GM23338 (cell line): ENCODE measurements at regions not wholly inside any gene's neighbourhood (a gene's known extent, or its start where the extent isn't known, plus 50 kb on each side); places are given as distances from the start of the nearest gene placed in this dataset.

Experiments
- ATAC-seq: fragments of 200-7000 bp; cut with Tn5 transposase; 3 replicates; pipeline ENCODE4 v1.9.1; 2020
- DNase-seq: peaks from one replicate; pipeline ENCODE4 v3.0.0-alpha.2; 2015; ENCODE audit warnings: low spot score
- H2AFZ ChIP-seq: fragments of 200-600 bp; sonication (generic); 2 replicates; pipeline ENCODE4 v1.8.0; 2016; ENCODE audit warnings: antibody characterized with exemption, mild to moderate bottlenecking, moderate library complexity
- H3F3A ChIP-seq: fragments of 200-600 bp; sonication (generic); replicated peaks from 2 replicates; pipeline ENCODE4 v1.8.0; 2017; ENCODE audit warnings: antibody characterized with exemption, mixed run types, low read depth
- H3K27ac ChIP-seq: fragments of 200-600 bp; sonication (generic); 2 replicates; pipeline ENCODE4 v1.6.1; 2016; ENCODE audit warnings: low read depth
- H3K27me3 ChIP-seq: fragments of 200-600 bp; sonication (generic); 2 replicates; pipeline ENCODE4 v1.8.0; 2016; ENCODE audit warnings: mild to moderate bottlenecking, mixed run types, moderate library complexity; ENCODE audit not compliant: insufficient read depth
- H3K36me3 ChIP-seq: fragments of 200-600 bp; sonication (generic); 2 replicates; pipeline ENCODE4 v1.8.0; 2016; ENCODE audit warnings: mild to moderate bottlenecking; ENCODE audit not compliant: insufficient read depth
- H3K4me1 ChIP-seq: fragments of 200-600 bp; sonication (generic); 2 replicates; pipeline ENCODE4 v1.8.0; 2016; ENCODE audit warnings: mild to moderate bottlenecking, moderate library complexity; ENCODE audit not compliant: insufficient read depth
- H3K4me2 ChIP-seq: fragments of 200-600 bp; sonication (generic); 2 replicates; pipeline ENCODE4 v1.7.1; 2017; ENCODE audit warnings: mixed run types
- H3K4me3 ChIP-seq: fragments of 200-600 bp; sonication (generic); 2 replicates; pipeline ENCODE4 v1.6.1; 2016; ENCODE audit warnings: mixed run types
- H3K79me2 ChIP-seq: fragments of 200-600 bp; sonication (generic); replicated peaks from 2 replicates; pipeline ENCODE4 v1.8.0; 2017; ENCODE audit warnings: mild to moderate bottlenecking; ENCODE audit not compliant: insufficient read depth
- H3K9me2 ChIP-seq: fragments of 200-600 bp; sonication (generic); 2 replicates; pipeline ENCODE4 v1.8.0; 2017; ENCODE audit not compliant: insufficient read depth
- H4K20me1 ChIP-seq: fragments of 200-600 bp; sonication (generic); replicated peaks from 2 replicates; pipeline ENCODE4 v1.8.0; 2017; ENCODE audit warnings: mild to moderate bottlenecking; ENCODE audit not compliant: insufficient read depth
- H3K27ac Mint-ChIP-seq: 2 replicates; pipeline ENCODE4 v1.8.0; 2020; ENCODE audit warnings: inconsistent platforms, mild to moderate bottlenecking, moderate library complexity, mixed read lengths
- H3K27me3 Mint-ChIP-seq: 3 replicates; pipeline ENCODE4 v1.8.0; 2022; ENCODE audit warnings: low read depth, mild to moderate bottlenecking, moderate library complexity, mixed read lengths, inconsistent platforms; ENCODE audit not compliant: insufficient read depth, poor library complexity
- H3K36me3 Mint-ChIP-seq: 3 replicates; pipeline ENCODE4 v1.8.0; 2021; ENCODE audit warnings: low read depth, mild to moderate bottlenecking, inconsistent platforms, moderate library complexity, mixed read lengths
- H3K4me1 Mint-ChIP-seq: 3 replicates; pipeline ENCODE4 v1.8.0; 2020; ENCODE audit warnings: mild to moderate bottlenecking, inconsistent platforms, mixed read lengths
- H3K4me3 Mint-ChIP-seq: 3 replicates; pipeline ENCODE4 v1.8.0; 2021; ENCODE audit warnings: moderate library complexity, mild to moderate bottlenecking, inconsistent platforms, mixed read lengths
- H3K9me3 Mint-ChIP-seq: 3 replicates; pipeline ENCODE4 v1.8.0; 2020; ENCODE audit warnings: moderate library complexity, mild to moderate bottlenecking, inconsistent platforms, mixed read lengths
- CTCF ChIP-seq, 2 experiments: fragments of 200-600 bp in 1 of 2; sonication (generic) in 1 of 2; conservative IDR thresholded peaks; 2 replicates each; pipeline versions ENCODE4 v1.5.1 to v1.6.1; 2016 to 2017; ENCODE audit warnings: antibody characterized with exemption in 2 of 2, low read depth in 2 of 2, mild to moderate bottlenecking in 2 of 2, moderate library complexity in 1 of 2
- EZH2 ChIP-seq: fragments of 200-600 bp; sonication (generic); IDR thresholded peaks from one replicate; pipeline ENCODE4 v1.8.0; 2017; ENCODE audit warnings: antibody characterized with exemption, mild to moderate bottlenecking, low read depth; ENCODE audit not compliant: unreplicated experiment
- EZH2phosphoT487 ChIP-seq: fragments of 200-600 bp; sonication (generic); IDR thresholded peaks from one replicate; pipeline ENCODE4 v1.8.1; 2018; ENCODE audit warnings: antibody characterized with exemption; ENCODE audit not compliant: unreplicated experiment
- JUNB ChIP-seq: IDR thresholded peaks from one replicate; pipeline ENCODE4 v1.6.1; 2016; ENCODE audit warnings: antibody characterized with exemption; ENCODE audit not compliant: unreplicated experiment
- NANOG ChIP-seq: IDR thresholded peaks from 2 replicates; pipeline ENCODE4 v1.6.1; 2016; ENCODE audit warnings: antibody characterized with exemption, borderline replicate concordance
- POLR2AphosphoS5 ChIP-seq: IDR thresholded peaks from 2 replicates; pipeline ENCODE4 v1.6.1; 2016; ENCODE audit warnings: antibody characterized with exemption, low read depth
- REST ChIP-seq: IDR thresholded peaks from one replicate; pipeline ENCODE4 v1.6.1; 2018; ENCODE audit warnings: antibody characterized with exemption; ENCODE audit not compliant: unreplicated experiment
- STAT1 ChIP-seq: IDR thresholded peaks from one replicate; pipeline ENCODE4 v1.6.1; 2016; ENCODE audit warnings: antibody characterized with exemption; ENCODE audit not compliant: unreplicated experiment
- ZNF114 ChIP-seq: fragments of 250-450 bp; sonication (Bioruptor Pico); IDR thresholded peaks from 2 replicates; pipeline ENCODE4 v1.5.0; 2020; ENCODE audit warnings: mild to moderate bottlenecking, moderate library complexity

- H3K27ac ChIP-seq = no peak overlapping the region
- DNase-seq (no peak), ATAC-seq (no peak)
- H3K4me2 ChIP-seq = no peak overlapping the region
- H3K79me2 ChIP-seq = no peaks in the 10 kb centered on the region
- no peak overlapping the region for H2AFZ ChIP-seq
- H3K9me2 ChIP-seq = no peaks in the 10 kb centered on the region
- H4K20me1 ChIP-seq = no peaks in the 10 kb centered on the region
- H3K4me3 Mint-ChIP-seq = no peak overlapping the region
- no peaks in the 10 kb centered on the region for H3K4me1 Mint-ChIP-seq
- no peak overlapping the region for H3K4me3 ChIP-seq
- no peaks in the 10 kb centered on the region for H3K36me3 Mint-ChIP-seq
- H3K27ac Mint-ChIP-seq = no peak overlapping the region
- no peaks in the 10 kb centered on the region for H3K27me3 Mint-ChIP-seq
- no peaks in the 10 kb centered on the region for H3F3A ChIP-seq
- TF ChIP-seq NANOG = no peak
- no peak for TF ChIP-seq ZNF114 (CRISPR knock-in tag)
- no peak for TF ChIP-seq EZH2phosphoT487
- TF ChIP-seq CTCF (conservative IDR thresholded peaks at IDR 0.05; ENCODE audit: low read depth in 2 of 2) = no peak
- TF ChIP-seq JUNB = no peak
- TF ChIP-seq STAT1 = no peak
- no peaks in the 10 kb centered on the region for H3K4me1 ChIP-seq
- no peaks in the 10 kb centered on the region for H3K27me3 ChIP-seq
- H3K36me3 ChIP-seq = no peaks in the 10 kb centered on the region
- H3K9me3 Mint-ChIP-seq = no peaks in the 10 kb centered on the region
These were observed 398.5 kb upstream of the FIGN start for GRCh38 chr2:164134336-164134735.

GRCh38 chr2:164127971-164128527, 392.2 kb upstream of the FIGN start:
- no peak overlapping the region for H3K4me2 ChIP-seq
- H3F3A ChIP-seq = no peaks in the 10 kb centered on the region
- no peak overlapping the region for H3K27ac ChIP-seq
- ATAC-seq (no peak), DNase-seq (no peak)
- H3K27me3 ChIP-seq = no peaks in the 10 kb centered on the region
- H3K36me3 ChIP-seq = no peaks in the 10 kb centered on the region
- no peaks in the 10 kb centered on the region for H3K9me2 ChIP-seq
- H4K20me1 ChIP-seq = no peaks in the 10 kb centered on the region
- H3K4me3 ChIP-seq = no peak overlapping the region
- no peaks in the 10 kb centered on the region for H3K27me3 Mint-ChIP-seq
- no peaks in the 10 kb centered on the region for H3K79me2 ChIP-seq
- no peaks in the 10 kb centered on the region for H3K4me1 ChIP-seq
- H3K4me3 Mint-ChIP-seq = no peak overlapping the region
- no peaks in the 10 kb centered on the region for H3K4me1 Mint-ChIP-seq
- no peak overlapping the region for H3K27ac Mint-ChIP-seq
- H3K9me3 Mint-ChIP-seq = no peaks in the 10 kb centered on the region
- no peak overlapping the region for H2AFZ ChIP-seq
- no peaks in the 10 kb centered on the region for H3K36me3 Mint-ChIP-seq
- no peak for TF ChIP-seq NANOG
- TF ChIP-seq CTCF (conservative IDR thresholded peaks at IDR 0.05; ENCODE audit: low read depth in 2 of 2) = no peak
- TF ChIP-seq JUNB = no peak
- no peak for TF ChIP-seq EZH2
- TF ChIP-seq POLR2AphosphoS5 = no peak
- no peak for TF ChIP-seq REST
- TF ChIP-seq ZNF114 (CRISPR knock-in tag) = no peak
